ENCODE measurements at regions not wholly inside any gene's neighbourhood (a gene's known extent, or its start where the extent isn't known, plus 50 kb on each side); places are given as distances from the start of the nearest gene placed in this dataset.

GRCh38 chr16:64098451-64098850 lies 1023.4 kb downstream of the CDH11 start:
- TF ChIP-seq EZH2 (IDR thresholded peaks at IDR 0.05) (no peak), POLR2AphosphoS5 (IDR thresholded peaks at IDR 0.05; ENCODE audit: borderline replicate concordance, low read depth, low read length) (no peak)

All from SK-N-MC (cell line).